GM12878 (cell line): ENCODE measurements at regions not wholly inside any gene's neighbourhood (a gene's known extent, or its start where the extent isn't known, plus 50 kb on each side); places are given as distances from the start of the nearest gene placed in this dataset.

Experiments
- ATAC-seq: fragments of 200-7000 bp; cut with Tn5 transposase; 3 replicates; pipeline ENCODE4 v1.9.1; 2020; ENCODE audit warnings: mild to moderate bottlenecking, moderate library complexity
- BruUV-seq: library from RNA; stranded (reverse); fragments of 400-500 nt; replicated peaks from 2 replicates; lab custom pipeline; 2021; lab: Mats Ljungman, UMichigan
- CTCF ChIA-PET: fragments of 300-600 bp; sonication (Branson Sonifier 250); formaldehyde crosslinking; extraction: SDS; loops from one replicate; lab custom pipeline; 2021; ENCODE audit warnings: inconsistent platforms; lab: Yijun Ruan, JAX
- POLR2A ChIA-PET: fragments of 350-600 bp; formaldehyde crosslinking; extraction: SDS; loops from one replicate; lab custom pipeline; 2021; ENCODE audit warnings: inconsistent platforms; lab: Charles Lee
- RAD21 ChIA-PET: fragments of 300-600 bp; sonication (Branson Sonifier 250); formaldehyde crosslinking; loops from one replicate; lab custom pipeline; 2023; ENCODE audit warnings: antibody characterized with exemption; ENCODE audit not compliant: unreplicated experiment; lab: Charles Lee
- SMC1A ChIA-PET: fragments of 300-600 bp; sonication (Branson Sonifier 250); formaldehyde crosslinking; loops from one replicate; lab custom pipeline; 2023; ENCODE audit not compliant: unreplicated experiment, uncharacterized antibody; lab: Charles Lee
- DNase-seq: peaks from one replicate; pipeline ENCODE4 v3.0.0-alpha.2; 2011; ENCODE audit warnings: low read depth, low spot score
- FAIRE-seq: peaks from 3 replicates; lab custom pipeline; 2011; peaks lifted over from hg19 to GRCh38; lab: Jason Lieb, UNC
- H2AFZ ChIP-seq: 2 replicates; pipeline ENCODE4 v1.6.0; 2011; ENCODE audit warnings: low read depth, low read length, control low read depth; ENCODE audit not compliant: control insufficient read depth
- H3K27ac ChIP-seq: 2 replicates; pipeline ENCODE4 v1.5.1; 2011; ENCODE audit warnings: control low read depth; ENCODE audit not compliant: control insufficient read depth, insufficient read depth
- H3K27me3 ChIP-seq, 2 experiments: replicated peaks in 1 of 2; 2 replicates each; pipeline versions ENCODE4 v1.6.0 to v1.6.1; 2011; ENCODE audit warnings: low read length in 1 of 2; ENCODE audit not compliant: control insufficient read depth in 2 of 2, insufficient read depth in 2 of 2
- H3K36me3 ChIP-seq, 2 experiments: 2 replicates each; pipeline ENCODE4 v1.5.1; 2011; ENCODE audit warnings: low read length in 1 of 2; ENCODE audit not compliant: control insufficient read depth in 2 of 2, insufficient read depth in 2 of 2
- H3K4me1 ChIP-seq: 2 replicates; pipeline ENCODE4 v1.6.1; 2011; ENCODE audit warnings: mild to moderate bottlenecking, low read length, moderate library complexity, mixed read lengths; ENCODE audit not compliant: control insufficient read depth, insufficient read depth
- H3K4me2 ChIP-seq: 2 replicates; pipeline ENCODE4 v1.6.0; 2011; ENCODE audit warnings: control low read depth; ENCODE audit not compliant: control insufficient read depth, insufficient read depth
- H3K4me3 ChIP-seq: fragments of 200-600 bp; sonication (generic); 2 replicates; pipeline ENCODE4 v1.5.1; 2016
- H3K79me2 ChIP-seq: 2 replicates; pipeline ENCODE4 v1.6.0; 2011; ENCODE audit warnings: low read length; ENCODE audit not compliant: control insufficient read depth, insufficient read depth
- H3K9ac ChIP-seq: 2 replicates; pipeline ENCODE4 v1.8.0; 2011; ENCODE audit warnings: low read length, control low read depth, mixed read lengths; ENCODE audit not compliant: control insufficient read depth, insufficient read depth
- H3K9me3 ChIP-seq: replicated peaks from 3 replicates; pipeline ENCODE4 v1.5.1; 2011; ENCODE audit warnings: mild to moderate bottlenecking, low read length; ENCODE audit not compliant: control insufficient read depth, insufficient read depth
- H4K20me1 ChIP-seq: 2 replicates; pipeline ENCODE4 v1.6.0; 2011; ENCODE audit not compliant: control insufficient read depth, insufficient read depth
- DPF2 ChIP-seq: fragments of 450-650 bp; IDR thresholded peaks from 2 replicates; pipeline ENCODE4 v1.6.1; 2017; ENCODE audit warnings: mild to moderate bottlenecking
- GATAD2B ChIP-seq: fragments of 450-650 bp; conservative IDR thresholded peaks from 2 replicates; pipeline ENCODE4 v1.6.1; 2017; ENCODE audit warnings: low read depth, mild to moderate bottlenecking, moderate library complexity
- IRF3 ChIP-seq: fragments of 450-650 bp; IDR thresholded peaks from 2 replicates; pipeline ENCODE4 v1.6.1; 2014; ENCODE audit warnings: mild to moderate bottlenecking
- MYC ChIP-seq: IDR thresholded peaks from 2 replicates; pipeline ENCODE4 v1.6.1; 2011; ENCODE audit warnings: mild to moderate bottlenecking, low read length, moderate library complexity, inconsistent platforms; ENCODE audit not compliant: insufficient read depth, insufficient replicate concordance, insufficient read length, severe bottlenecking
- NR2F1 ChIP-seq: fragments of 450-650 bp; conservative IDR thresholded peaks from 2 replicates; pipeline ENCODE4 v1.6.1; 2017; ENCODE audit warnings: mild to moderate bottlenecking
- POLR2A ChIP-seq: IDR thresholded peaks from 2 replicates; pipeline ENCODE4 v1.6.1; 2011; ENCODE audit warnings: low read depth, mild to moderate bottlenecking, low read length
- SUZ12 ChIP-seq: fragments of 200-600 bp; sonication (generic); IDR thresholded peaks from one replicate; pipeline ENCODE4 v1.6.1; 2018; ENCODE audit warnings: antibody characterized with exemption, mild to moderate bottlenecking; ENCODE audit not compliant: unreplicated experiment
- ZNF622 ChIP-seq: fragments of 450-650 bp; IDR thresholded peaks from 2 replicates; pipeline ENCODE4 v1.6.1; 2017; ENCODE audit warnings: mild to moderate bottlenecking, inconsistent platforms
- WGBS: methylation state at CpG from one replicate; pipeline ENCODE4 v1.1.6; 2016; ENCODE audit warnings: low lambda C conversion rate; ENCODE audit not compliant: insufficient replicate concordance, insufficient coverage; ENCODE audit errors: missing lambda C conversion rate; 5-methylcytosine and 5-hydroxymethylcytosine counted together
- in situ Hi-C: fragments of 300-500 bp; cut with MboI; formaldehyde crosslinking; loops from 9 replicates; pipeline ENCODE4 v1.14.3; 2018; ENCODE audit warnings: mixed read lengths
- intact Hi-C: fragments of 100-400 bp; cut with micrococcal nuclease; formaldehyde crosslinking; loops from one replicate; pipeline ENCODE4 v1.14.2; 2022; ENCODE audit not compliant: unreplicated experiment
- TF ChIP-seq, protein P1 (sequence below): fragments of 450-650 bp; IDR thresholded peaks from 2 replicates; pipeline ENCODE4 v1.6.1; 2018; ENCODE audit warnings: mild to moderate bottlenecking, low read depth, moderate library complexity; ENCODE audit not compliant: partially characterized antibody
- TF ChIP-seq, protein P2 (sequence below): fragments of 450-650 bp; IDR thresholded peaks from 2 replicates; pipeline ENCODE4 v1.6.1; 2018; ENCODE audit warnings: borderline replicate concordance, mild to moderate bottlenecking; ENCODE audit not compliant: partially characterized antibody

DNA sequence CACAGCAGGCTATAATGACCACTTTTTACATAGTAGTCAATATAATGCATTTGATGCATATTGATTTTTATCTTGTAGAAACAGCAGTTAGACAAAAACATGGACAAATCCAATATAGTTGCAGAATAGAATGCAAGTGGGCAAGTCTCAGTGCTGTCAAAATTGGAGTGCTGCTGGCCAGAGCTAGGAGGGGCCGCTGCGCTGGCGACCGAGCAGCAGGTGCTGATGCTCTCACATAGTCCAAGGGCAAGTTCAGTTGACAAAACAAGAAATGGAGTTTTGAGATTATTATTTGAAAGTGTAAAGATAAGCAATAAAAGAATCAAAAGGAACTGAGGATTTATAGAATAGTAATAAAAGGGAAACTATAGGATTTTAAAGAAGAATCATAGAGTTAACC, 60.6 kb upstream of the CDK20 start:
- Histone ChIP-seq H3K79me2 (no peaks in the 10 kb centered on the region), H3K27me3 (no peaks in the 10 kb centered on the region), H3K36me3 (no peaks in the 10 kb centered on the region), H3K9ac (no peak overlapping the region)
- CTCF ChIA-PET, result no interaction called here
- intact Hi-C loops, result no loop called here
- WGBS, result 36% methylated on average over 4 of the region's 4 CpGs
- TF ChIP-seq MYC (no peak), DPF2 (no peak), POLR2A (no peak), GATAD2B (no peak), ZNF622 (no peak)
- TF ChIP-seq, all 136 proteins: peak for 0
- POLR2A ChIA-PET, result no interaction called here
- Histone ChIP-seq H3K4me3 (no peak overlapping the region), H3K4me1 (no peaks in the 10 kb centered on the region), H3K27ac (no peak overlapping the region), H3K4me2 (no peak overlapping the region), H2AFZ (no peak overlapping the region), H3K9me3 (no peaks in the 10 kb centered on the region; the same call in 2 of the 3 replicates), H4K20me1 (no peaks in the 10 kb centered on the region)
- DNase-seq, result no peak
- ATAC-seq, result no peak
- no peak for FAIRE-seq
- SMC1A ChIA-PET, result no interaction called here
- in situ Hi-C loops, result no loop called here
- no TSS peak for BruUV-seq
- RAD21 ChIA-PET, result no interaction called here

DNA sequence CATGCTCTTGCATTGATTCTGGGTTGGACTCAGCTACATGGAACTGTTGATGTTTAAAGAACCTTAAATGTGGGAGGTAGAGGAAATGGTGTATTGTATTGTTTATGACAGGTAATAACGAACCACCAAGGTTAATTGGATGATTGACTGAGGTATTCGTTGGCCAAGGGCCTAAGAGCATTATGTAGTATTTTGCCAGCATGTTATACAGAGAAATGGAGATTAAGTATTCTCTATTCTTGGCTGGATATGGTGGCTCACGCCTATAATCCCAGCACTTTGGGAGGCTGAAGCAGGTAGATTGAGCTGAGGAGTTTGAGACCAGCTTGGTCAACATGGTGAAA, 59.0 kb upstream of the CDK20 start:
- DNase-seq (no peak), ATAC-seq (no peak), FAIRE-seq (no peak)
- Histone ChIP-seq H3K27ac (no peak overlapping the region), H4K20me1 (no peaks in the 10 kb centered on the region), H2AFZ (no peak overlapping the region), H3K4me2 (no peak overlapping the region), H3K79me2 (no peaks in the 10 kb centered on the region), H3K9ac (no peak overlapping the region), H3K27me3 (no peaks in the 10 kb centered on the region), H3K36me3 (no peaks in the 10 kb centered on the region), H3K4me3 (no peak overlapping the region), H3K4me1 (no peaks in the 10 kb centered on the region), H3K9me3 (no peaks in the 10 kb centered on the region; the same call in 2 of the 3 replicates)
- 0% methylated on average over 3 of the region's 3 CpGs for WGBS
- in situ Hi-C loops, result no loop called here
- BruUV-seq, result no TSS peak
- CTCF ChIA-PET, result no interaction called here
- intact Hi-C loops, result no loop called here
- SMC1A ChIA-PET, result interaction anchor here (0.7 to 1.1 kb wide), 2 partner anchors 8 to 50 kb away, joined by 3 read pairs; no protein-coding TSS in a partner anchor
- RAD21 ChIA-PET, result no interaction called here
- POLR2A ChIA-PET, result no interaction called here
- TF ChIP-seq SUZ12 (no peak), IRF3 (no peak), NR2F1 (no peak)
- TF ChIP-seq, protein P1, sequence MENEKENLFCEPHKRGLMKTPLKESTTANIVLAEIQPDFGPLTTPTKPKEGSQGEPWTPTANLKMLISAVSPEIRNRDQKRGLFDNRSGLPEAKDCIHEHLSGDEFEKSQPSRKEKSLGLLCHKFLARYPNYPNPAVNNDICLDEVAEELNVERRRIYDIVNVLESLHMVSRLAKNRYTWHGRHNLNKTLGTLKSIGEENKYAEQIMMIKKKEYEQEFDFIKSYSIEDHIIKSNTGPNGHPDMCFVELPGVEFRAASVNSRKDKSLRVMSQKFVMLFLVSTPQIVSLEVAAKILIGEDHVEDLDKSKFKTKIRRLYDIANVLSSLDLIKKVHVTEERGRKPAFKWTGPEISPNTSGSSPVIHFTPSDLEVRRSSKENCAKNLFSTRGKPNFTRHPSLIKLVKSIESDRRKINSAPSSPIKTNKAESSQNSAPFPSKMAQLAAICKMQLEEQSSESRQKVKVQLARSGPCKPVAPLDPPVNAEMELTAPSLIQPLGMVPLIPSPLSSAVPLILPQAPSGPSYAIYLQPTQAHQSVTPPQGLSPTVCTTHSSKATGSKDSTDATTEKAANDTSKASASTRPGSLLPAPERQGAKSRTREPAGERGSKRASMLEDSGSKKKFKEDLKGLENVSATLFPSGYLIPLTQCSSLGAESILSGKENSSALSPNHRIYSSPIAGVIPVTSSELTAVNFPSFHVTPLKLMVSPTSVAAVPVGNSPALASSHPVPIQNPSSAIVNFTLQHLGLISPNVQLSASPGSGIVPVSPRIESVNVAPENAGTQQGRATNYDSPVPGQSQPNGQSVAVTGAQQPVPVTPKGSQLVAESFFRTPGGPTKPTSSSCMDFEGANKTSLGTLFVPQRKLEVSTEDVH, result no peak
- TF ChIP-seq, protein P2, sequence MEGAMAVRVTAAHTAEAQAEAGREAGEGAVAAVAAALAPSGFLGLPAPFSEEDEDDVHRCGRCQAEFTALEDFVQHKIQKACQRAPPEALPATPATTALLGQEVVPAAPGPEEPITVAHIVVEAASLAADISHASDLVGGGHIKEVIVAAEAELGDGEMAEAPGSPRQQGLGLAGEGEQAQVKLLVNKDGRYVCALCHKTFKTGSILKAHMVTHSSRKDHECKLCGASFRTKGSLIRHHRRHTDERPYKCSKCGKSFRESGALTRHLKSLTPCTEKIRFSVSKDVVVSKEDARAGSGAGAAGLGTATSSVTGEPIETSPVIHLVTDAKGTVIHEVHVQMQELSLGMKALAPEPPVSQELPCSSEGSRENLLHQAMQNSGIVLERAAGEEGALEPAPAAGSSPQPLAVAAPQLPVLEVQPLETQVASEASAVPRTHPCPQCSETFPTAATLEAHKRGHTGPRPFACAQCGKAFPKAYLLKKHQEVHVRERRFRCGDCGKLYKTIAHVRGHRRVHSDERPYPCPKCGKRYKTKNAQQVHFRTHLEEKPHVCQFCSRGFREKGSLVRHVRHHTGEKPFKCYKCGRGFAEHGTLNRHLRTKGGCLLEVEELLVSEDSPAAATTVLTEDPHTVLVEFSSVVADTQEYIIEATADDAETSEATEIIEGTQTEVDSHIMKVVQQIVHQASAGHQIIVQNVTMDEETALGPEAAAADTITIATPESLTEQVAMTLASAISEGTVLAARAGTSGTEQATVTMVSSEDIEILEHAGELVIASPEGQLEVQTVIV, result no peak
